ENCODE measurements at regions not wholly inside any gene's neighbourhood (a gene's known extent, or its start where the extent isn't known, plus 50 kb on each side); places are given as distances from the start of the nearest gene placed in this dataset.

- no peak for DNase-seq
Observed at GRCh38 chr11:110035357-110035756, 57.8 kb upstream of the ZC3H12C start.

- DNase-seq: no peak
Observed at GRCh38 chr11:110038201-110038600, 55.0 kb upstream of the ZC3H12C start.

Measured in CD4-positive, alpha-beta T cell treated with Interleukin-4 for 4 hours (primary cell).